Glomerular endothelial cell (primary cell): ENCODE measurements at regions not wholly inside any gene's neighbourhood (a gene's known extent, or its start where the extent isn't known, plus 50 kb on each side); places are given as distances from the start of the nearest gene placed in this dataset.
A peak's percentile ranks its signal among the peaks of the same experiment; 100 is the strongest.

Source experiments
- DNase-seq: peaks from one replicate; pipeline ENCODE4 v3.0.0-alpha.2; 2011; ENCODE audit warnings: low read depth, low spot score; ENCODE audit errors: extremely low read depth

GRCh38 chr9:32698706-32699277 lies 63.3 kb upstream of the TAF1L start:
- DNase-seq, result no peak

- DNase-seq, result no peak
Observed at GRCh38 chr9:32701321-32702022, 66.0 kb upstream of the TAF1L start.

- DNase-seq, result peak; percentile 0
Observed at GRCh38 chr9:32703635-32704034, 68.2 kb upstream of the TAF1L start.

GRCh38 chr9:32704343-32704742 lies 68.9 kb upstream of the TAF1L start:
- no peak for DNase-seq

- DNase-seq, result no peak
Observed at GRCh38 chr9:32705059-32705458, 69.6 kb upstream of the TAF1L start.

- DNase-seq, result no peak
Observed at GRCh38 chr9:32706004-32706724, 70.7 kb upstream of the TAF1L start.

- no peak for DNase-seq
Observed at GRCh38 chr9:32706725-32707100, 71.2 kb upstream of the TAF1L start.

- DNase-seq, result no peak
Observed at GRCh38 chr9:32707326-32707725, 71.9 kb upstream of the TAF1L start.

- DNase-seq, result no peak
Observed at GRCh38 chr9:32708480-32709150, 73.1 kb upstream of the TAF1L start.

- no peak for DNase-seq
Observed at GRCh38 chr9:32709871-32710270, 73.5 kb upstream of the TMEM215 start.

- DNase-seq, result no peak
Observed at GRCh38 chr9:32716425-32716824, 66.9 kb upstream of the TMEM215 start.

- DNase-seq, result no peak
Observed at GRCh38 chr9:32716955-32717543, 66.3 kb upstream of the TMEM215 start.

GRCh38 chr9:32722704-32723103 lies 60.6 kb upstream of the TMEM215 start:
- DNase-seq, result no peak

GRCh38 chr9:32723789-32724325 lies 59.5 kb upstream of the TMEM215 start:
- DNase-seq, result no peak

- DNase-seq, result no peak
Observed at GRCh38 chr9:32725066-32725860, 58.1 kb upstream of the TMEM215 start.

GRCh38 chr9:32728181-32728580 lies 55.2 kb upstream of the TMEM215 start:
- DNase-seq, result no peak
